HG03045 (cell line): ENCODE measurements at regions not wholly inside any gene's neighbourhood (a gene's known extent, or its start where the extent isn't known, plus 50 kb on each side); places are given as distances from the start of the nearest gene placed in this dataset.

Experiments
- ATAC-seq: cut with Tn5 transposase; IDR thresholded peaks from one replicate; pipeline ENCODE4 v1.9.1; 2021; ENCODE audit warnings: mild to moderate bottlenecking, moderate library complexity; ENCODE audit not compliant: unreplicated experiment

- no peak for ATAC-seq
Measured at GRCh38 chr6:43838276-43839036, 68.4 kb downstream of the VEGFA start.

GRCh38 chr6:43837507-43837906 is 67.5 kb downstream of the VEGFA start:
- ATAC-seq = no peak

DNA sequence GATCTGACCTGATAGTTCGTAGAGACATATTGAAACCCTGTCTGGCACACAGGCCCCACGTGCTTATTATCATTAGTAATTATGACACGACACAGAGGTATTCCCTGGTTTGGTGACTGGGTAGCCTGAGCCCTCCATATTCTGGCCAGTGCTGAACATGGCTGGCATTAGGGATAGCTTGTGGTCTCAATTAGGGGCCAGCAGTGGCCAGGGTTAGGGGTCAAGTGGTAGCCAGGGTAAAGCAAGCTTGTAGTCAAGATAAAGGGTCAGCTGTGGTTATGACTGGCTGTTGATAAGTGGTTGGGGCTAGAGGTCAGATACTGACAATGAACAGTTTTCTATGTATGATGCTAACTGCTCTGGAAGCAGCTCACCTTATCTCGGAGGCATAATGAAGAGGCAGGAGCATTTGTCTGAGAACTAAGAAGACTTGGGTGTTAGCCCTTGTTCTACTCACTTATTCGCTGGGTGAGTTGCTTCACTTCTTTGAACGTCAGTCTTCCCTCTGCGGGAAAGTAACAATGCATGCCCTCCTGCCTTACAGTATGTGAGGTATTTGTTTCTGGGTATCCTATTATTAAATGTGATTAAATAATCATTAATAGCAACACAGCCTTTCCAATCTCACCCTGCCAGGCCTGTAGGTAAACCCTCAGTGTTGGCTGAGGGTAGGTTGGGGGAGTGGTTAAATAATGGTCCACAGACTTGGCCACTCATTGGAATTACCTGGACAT is 66.7 kb downstream of the VEGFA start:
- ATAC-seq = no peak
